HG02973 (cell line): ENCODE measurements at regions not wholly inside any gene's neighbourhood (a gene's known extent, or its start where the extent isn't known, plus 50 kb on each side); places are given as distances from the start of the nearest gene placed in this dataset.

Experiments
- ATAC-seq: cut with Tn5 transposase; IDR thresholded peaks from one replicate; pipeline ENCODE4 v1.9.1; 2021; ENCODE audit warnings: moderate library complexity; ENCODE audit not compliant: unreplicated experiment

DNA sequence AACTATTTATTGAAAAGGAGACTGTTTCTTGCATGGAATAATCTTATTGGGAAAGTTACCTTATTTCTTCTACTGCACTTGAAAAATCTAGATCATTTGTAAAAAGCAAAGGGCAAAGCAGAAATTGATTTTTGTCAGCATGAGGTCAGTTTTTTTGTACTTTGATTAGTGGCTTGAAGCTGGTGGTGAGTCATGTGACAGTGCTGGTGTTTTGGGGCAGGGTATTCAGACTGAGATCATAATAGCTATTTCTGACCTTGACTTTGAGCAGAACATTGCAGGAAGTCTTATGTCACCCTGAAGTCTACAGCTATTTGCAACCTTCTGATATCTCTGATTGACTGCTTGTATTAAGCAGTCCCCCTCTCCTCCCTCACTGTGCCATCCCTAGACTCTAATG is 66.3 kb upstream of the SORCS3 start:
- ATAC-seq, result no peak

GRCh38 chr10:104576611-104577010 is 64.5 kb upstream of the SORCS3 start:
- ATAC-seq, result no peak

DNA sequence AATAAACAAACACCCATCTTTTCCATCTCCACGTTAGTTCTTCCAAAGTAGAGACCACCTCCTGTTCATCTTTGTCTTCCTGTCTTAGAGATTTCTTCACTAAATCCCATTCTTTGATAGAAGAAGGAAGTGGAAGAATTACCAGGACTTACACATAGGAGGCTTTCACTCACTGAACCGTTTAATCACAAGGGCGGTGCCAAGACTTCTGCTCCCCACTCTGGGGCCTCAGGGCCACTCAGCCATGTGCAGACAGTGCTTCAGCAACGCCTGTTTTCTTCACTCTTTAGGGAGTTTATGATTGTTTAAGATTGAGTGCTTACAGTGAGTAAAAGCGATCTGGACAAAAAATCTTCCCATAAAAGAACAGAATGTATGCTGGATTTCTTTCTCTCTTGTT is 63.9 kb upstream of the SORCS3 start:
- no peak for ATAC-seq

GRCh38 chr10:104577861-104578521 is 63.1 kb upstream of the SORCS3 start:
- ATAC-seq, result no peak

- ATAC-seq, result no peak
These were observed 62.4 kb upstream of the SORCS3 start for GRCh38 chr10:104578671-104579070.

DNA sequence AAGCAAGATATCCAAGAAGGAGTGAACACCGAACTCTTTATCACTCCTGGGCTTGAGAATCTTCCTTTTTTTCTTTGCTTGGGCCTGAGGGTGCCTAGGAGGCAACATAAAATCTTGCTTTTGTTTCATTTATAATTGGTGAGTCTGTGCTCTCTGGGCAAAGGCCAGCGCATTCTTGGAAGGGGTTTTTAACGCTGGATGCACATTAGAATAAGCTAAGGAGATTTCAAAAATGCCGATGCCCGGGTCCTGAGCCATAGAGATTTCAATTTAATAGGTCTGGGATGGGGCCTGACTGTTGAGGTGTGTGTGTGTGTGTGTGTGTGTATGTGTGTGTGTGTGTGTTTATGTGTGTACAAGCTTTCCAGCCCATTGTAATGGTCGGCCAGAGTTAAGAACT is 62.0 kb upstream of the SORCS3 start:
- ATAC-seq, result no peak

GRCh38 chr10:104580321-104580720 is 60.8 kb upstream of the SORCS3 start:
- ATAC-seq, result no peak

GRCh38 chr10:104580774-104581675 is 60.1 kb upstream of the SORCS3 start:
- ATAC-seq, result peak; percentile 74

DNA sequence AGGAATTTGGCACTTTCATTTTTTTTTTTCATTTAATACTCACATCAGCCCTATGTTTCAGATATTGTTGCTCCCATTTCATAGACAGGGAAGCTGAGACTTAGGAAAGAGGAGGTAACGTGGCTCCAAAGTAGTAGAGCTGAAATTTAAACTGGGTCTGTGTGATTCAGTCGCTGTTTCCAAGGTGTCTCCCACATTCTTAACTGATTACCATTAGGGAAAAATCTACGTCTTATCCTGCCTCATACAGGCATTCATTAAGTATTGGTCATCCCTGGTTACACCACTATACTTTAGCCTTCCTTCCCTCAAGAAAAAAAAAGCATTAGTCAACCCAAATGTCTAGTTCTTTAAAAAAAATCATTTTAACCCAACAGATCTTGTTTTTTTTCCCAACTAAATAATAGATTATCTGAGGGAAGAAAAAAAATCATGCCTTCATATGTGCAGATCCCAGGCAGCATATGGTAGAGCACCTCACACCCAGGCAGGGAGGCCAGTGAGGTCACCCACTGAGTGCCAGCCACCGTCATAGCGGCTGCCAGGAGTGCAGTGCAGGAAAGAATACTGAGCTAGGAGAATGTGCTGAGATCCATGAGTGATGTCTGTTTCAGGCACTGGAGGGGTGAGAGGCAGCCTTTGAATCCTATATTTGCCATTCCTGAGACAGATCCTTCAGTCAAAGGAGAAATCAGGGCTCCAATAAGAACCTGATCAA is 59.0 kb upstream of the SORCS3 start:
- ATAC-seq, result no peak

GRCh38 chr10:104582602-104582951 is 58.5 kb upstream of the SORCS3 start:
- no peak for ATAC-seq

GRCh38 chr10:104582966-104583365 is 58.1 kb upstream of the SORCS3 start:
- no peak for ATAC-seq

GRCh38 chr10:104584541-104584940 is 56.5 kb upstream of the SORCS3 start:
- ATAC-seq, result no peak

- no peak for ATAC-seq
These were observed 53.3 kb upstream of the SORCS3 start for GRCh38 chr10:104587751-104588150.

- no peak for ATAC-seq
These were observed 51.7 kb upstream of the SORCS3 start for GRCh38 chr10:104589431-104589830.

GRCh38 chr10:104589871-104590270 is 51.2 kb upstream of the SORCS3 start:
- ATAC-seq, result no peak
